ENCODE measurements at regions not wholly inside any gene's neighbourhood (a gene's known extent, or its start where the extent isn't known, plus 50 kb on each side); places are given as distances from the start of the nearest gene placed in this dataset.

DNA sequence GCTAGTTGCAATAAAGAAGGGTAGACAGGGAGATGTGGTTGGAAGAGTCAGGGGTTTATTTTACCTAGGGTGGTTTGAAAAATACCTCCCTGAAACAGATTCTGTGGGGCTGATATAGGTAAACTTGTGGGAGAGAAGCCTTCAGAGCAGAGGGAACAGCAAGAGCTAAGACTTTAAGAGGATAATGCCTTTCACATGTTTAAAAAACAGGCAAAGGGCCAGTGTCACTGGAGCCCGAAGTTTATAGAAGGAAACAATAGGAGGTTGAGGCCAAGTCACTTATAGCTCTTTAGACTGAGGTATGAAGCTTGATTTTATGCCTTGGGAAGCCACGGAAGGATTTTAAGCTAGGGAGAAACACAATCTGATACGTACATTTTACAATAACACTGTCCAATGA lies 448.7 kb downstream of the TAFA4 start:
- DNase-seq: no peak
- no peaks in the 10 kb centered on the region for H3K36me3 ChIP-seq
- no peaks in the 10 kb centered on the region for H3K27me3 ChIP-seq
- no peak overlapping the region for H3K27ac ChIP-seq
- no peaks in the 10 kb centered on the region for H3K4me1 ChIP-seq
- H3K4me3 ChIP-seq: no peak overlapping the region
- no peaks in the 10 kb centered on the region for H3K9me3 ChIP-seq
- TF ChIP-seq POLR2A (IDR thresholded peaks at IDR 0.05): no peak
- TF ChIP-seq, protein P1, sequence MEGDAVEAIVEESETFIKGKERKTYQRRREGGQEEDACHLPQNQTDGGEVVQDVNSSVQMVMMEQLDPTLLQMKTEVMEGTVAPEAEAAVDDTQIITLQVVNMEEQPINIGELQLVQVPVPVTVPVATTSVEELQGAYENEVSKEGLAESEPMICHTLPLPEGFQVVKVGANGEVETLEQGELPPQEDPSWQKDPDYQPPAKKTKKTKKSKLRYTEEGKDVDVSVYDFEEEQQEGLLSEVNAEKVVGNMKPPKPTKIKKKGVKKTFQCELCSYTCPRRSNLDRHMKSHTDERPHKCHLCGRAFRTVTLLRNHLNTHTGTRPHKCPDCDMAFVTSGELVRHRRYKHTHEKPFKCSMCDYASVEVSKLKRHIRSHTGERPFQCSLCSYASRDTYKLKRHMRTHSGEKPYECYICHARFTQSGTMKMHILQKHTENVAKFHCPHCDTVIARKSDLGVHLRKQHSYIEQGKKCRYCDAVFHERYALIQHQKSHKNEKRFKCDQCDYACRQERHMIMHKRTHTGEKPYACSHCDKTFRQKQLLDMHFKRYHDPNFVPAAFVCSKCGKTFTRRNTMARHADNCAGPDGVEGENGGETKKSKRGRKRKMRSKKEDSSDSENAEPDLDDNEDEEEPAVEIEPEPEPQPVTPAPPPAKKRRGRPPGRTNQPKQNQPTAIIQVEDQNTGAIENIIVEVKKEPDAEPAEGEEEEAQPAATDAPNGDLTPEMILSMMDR (IDR thresholded peaks at IDR 0.05): no peak

DNA sequence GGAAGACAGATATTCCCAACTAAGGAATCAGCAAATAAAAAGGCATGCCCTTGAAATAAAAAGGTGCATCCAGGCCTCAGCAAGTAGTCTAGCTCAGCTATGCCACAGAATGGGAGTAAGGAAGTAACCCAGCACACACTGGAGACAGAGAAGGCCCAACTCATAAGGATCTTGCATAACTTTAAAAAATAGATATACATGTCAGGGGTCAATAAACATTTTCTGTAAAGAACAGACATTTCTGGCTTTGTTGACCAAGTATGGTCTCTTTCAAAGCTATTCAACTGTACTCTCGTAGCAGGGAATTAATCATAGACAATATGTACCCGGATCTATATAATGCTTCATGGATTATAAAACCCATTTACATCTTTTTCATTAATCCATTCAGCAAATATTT lies 449.3 kb downstream of the TAFA4 start:
- TF ChIP-seq POLR2A (IDR thresholded peaks at IDR 0.05): no peak
- TF ChIP-seq, protein P1 (IDR thresholded peaks at IDR 0.05): no peak
- no peak overlapping the region for H3K4me3 ChIP-seq
- H3K4me1 ChIP-seq: no peaks in the 10 kb centered on the region
- no peak for DNase-seq
- no peaks in the 10 kb centered on the region for H3K9me3 ChIP-seq
- H3K27ac ChIP-seq: no peak overlapping the region
- no peaks in the 10 kb centered on the region for H3K36me3 ChIP-seq
- no peaks in the 10 kb centered on the region for H3K27me3 ChIP-seq

DNA sequence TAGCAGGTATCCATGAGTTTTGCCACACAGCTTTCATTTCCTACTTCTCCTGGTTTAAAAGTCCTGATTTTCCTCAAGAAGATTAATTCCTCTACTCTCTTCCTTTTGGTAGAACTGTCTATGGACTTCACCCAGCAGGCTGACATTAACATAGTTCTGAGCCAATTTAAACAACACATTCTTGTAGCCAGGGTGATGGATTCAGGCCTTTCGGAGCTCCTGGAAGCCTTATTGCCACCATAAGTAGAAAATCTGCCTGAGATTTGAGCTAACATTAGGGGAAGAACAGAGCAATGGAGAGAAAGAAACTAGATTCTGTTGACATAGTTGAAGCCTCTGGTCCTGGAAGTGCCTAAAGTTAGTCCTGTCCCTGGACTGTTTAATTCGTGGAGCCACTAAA lies 449.8 kb downstream of the TAFA4 start:
- Histone ChIP-seq H3K27me3 (no peaks in the 10 kb centered on the region), H3K4me3 (no peak overlapping the region), H3K36me3 (no peaks in the 10 kb centered on the region), H3K4me1 (no peaks in the 10 kb centered on the region), H3K27ac (no peak overlapping the region), H3K9me3 (no peaks in the 10 kb centered on the region)
- no peak for DNase-seq
- TF ChIP-seq POLR2A (IDR thresholded peaks at IDR 0.05): no peak
- TF ChIP-seq, protein P1 (IDR thresholded peaks at IDR 0.05): no peak

DNA sequence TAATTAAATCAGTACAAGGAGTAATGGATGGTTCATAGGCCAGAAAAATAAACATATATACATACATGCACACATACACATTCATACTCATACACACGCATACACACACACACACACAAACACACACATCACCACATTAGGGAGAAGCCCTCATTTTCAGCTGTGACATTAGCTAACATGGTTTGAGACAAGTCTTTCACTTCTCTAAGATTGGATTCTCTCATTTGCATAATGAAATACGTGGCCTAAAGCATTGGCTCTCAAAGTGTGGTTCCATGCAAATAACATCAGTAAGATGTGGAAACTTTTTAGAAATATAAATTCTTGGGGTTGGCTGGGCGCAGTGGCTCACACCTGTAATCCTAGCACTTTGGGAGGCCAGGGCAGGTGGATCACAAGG lies 452.6 kb downstream of the TAFA4 start:
- H3K27me3 ChIP-seq: no peaks in the 10 kb centered on the region
- H3K4me3 ChIP-seq: no peak overlapping the region
- no peak for TF ChIP-seq POLR2A (IDR thresholded peaks at IDR 0.05)
- TF ChIP-seq, protein P1 (IDR thresholded peaks at IDR 0.05): no peak
- H3K27ac ChIP-seq: no peak overlapping the region
- H3K4me1 ChIP-seq: no peaks in the 10 kb centered on the region
- no peaks in the 10 kb centered on the region for H3K9me3 ChIP-seq
- no peak for DNase-seq
- H3K36me3 ChIP-seq: no peaks in the 10 kb centered on the region

DNA sequence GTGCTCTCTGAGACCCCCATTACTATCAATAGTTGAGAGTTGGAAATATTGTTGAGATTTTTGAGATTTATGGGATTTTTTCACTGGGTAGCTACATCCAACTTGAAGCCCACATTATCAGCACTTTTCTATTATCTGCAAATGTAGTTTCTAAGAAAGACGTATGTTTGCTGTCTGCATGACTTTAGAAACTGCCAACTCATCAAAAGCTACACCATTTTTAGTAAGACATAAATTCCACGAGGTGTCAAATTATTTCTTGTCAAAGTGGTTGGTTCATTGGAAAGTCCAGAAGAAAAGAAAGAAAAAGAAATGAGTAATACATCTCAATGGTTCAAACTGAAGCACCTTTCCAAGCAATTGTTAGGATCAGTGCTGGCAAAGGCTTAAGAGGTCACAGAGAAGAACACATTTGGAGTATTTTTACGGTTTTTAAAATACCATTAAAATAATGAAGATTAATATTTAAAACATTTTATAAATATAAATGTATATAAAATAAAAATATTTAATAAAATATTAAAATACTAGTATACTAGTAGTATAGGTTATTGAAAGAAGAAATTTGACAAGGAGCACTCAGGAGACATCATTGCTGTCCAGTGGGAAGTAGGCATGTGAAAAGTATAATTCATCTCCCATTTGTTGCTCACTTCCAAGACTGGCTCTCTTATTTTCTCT lies 463.5 kb downstream of the TAFA4 start:
- Histone ChIP-seq H3K4me3 (no peak overlapping the region), H3K9me3 (no peaks in the 10 kb centered on the region), H3K36me3 (no peaks in the 10 kb centered on the region), H3K27ac (no peak overlapping the region), H3K4me1 (no peaks in the 10 kb centered on the region), H3K27me3 (no peaks in the 10 kb centered on the region)
- no peak for DNase-seq
- TF ChIP-seq POLR2A (IDR thresholded peaks at IDR 0.05): no peak
- TF ChIP-seq, protein P1 (IDR thresholded peaks at IDR 0.05): no peak

DNA sequence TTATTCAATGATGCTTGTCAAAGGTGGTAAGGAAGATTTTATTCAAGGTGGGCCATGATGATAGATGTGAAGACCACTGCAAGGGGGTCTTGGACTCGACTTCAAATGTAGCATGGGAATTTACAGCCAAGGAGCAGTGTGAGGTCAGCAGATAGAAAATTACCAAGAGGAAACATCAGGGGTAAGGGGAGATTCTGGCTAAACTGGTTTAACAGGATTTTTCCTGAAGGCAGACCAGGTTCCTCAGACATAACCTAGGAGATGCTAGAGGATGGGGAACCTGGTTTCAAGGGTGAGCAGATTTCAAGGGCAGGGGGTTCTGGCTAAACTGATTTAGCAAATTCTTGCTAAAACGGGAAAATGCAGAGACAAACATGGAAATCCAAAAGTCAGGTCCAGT lies 464.9 kb downstream of the TAFA4 start:
- H3K36me3 ChIP-seq: no peaks in the 10 kb centered on the region
- no peaks in the 10 kb centered on the region for H3K27me3 ChIP-seq
- no peaks in the 10 kb centered on the region for H3K4me1 ChIP-seq
- DNase-seq: no peak
- no peaks in the 10 kb centered on the region for H3K9me3 ChIP-seq
- TF ChIP-seq POLR2A (IDR thresholded peaks at IDR 0.05): no peak
- TF ChIP-seq, protein P1 (IDR thresholded peaks at IDR 0.05): no peak
- H3K4me3 ChIP-seq: no peak overlapping the region
- no peak overlapping the region for H3K27ac ChIP-seq

Data from Peyer's patch (tissue), 4 donors.